Esophagus muscularis mucosa (tissue), 4 donors: ENCODE measurements at regions not wholly inside any gene's neighbourhood (a gene's known extent, or its start where the extent isn't known, plus 50 kb on each side); places are given as distances from the start of the nearest gene placed in this dataset.

ENCODE experiments used
- CTCF ChIP-seq, 3 experiments: fragments of 200-600 bp in 2 of 3; fragments of 450-650 bp in 1 of 3; sonication (generic) in 2 of 3; IDR thresholded peaks; one replicate each; pipeline ENCODE4 v1.5.1; 2017 to 2019; ENCODE audit warnings: antibody characterized with exemption in 3 of 3, mild to moderate bottlenecking in 2 of 3, moderate library complexity in 1 of 3
- EP300 ChIP-seq: sonication (generic); formaldehyde crosslinking; IDR thresholded peaks from one replicate; pipeline ENCODE4 v1.6.1; 2017; ENCODE audit warnings: antibody characterized with exemption
- POLR2A ChIP-seq: fragments of 450-650 bp; IDR thresholded peaks from one replicate; pipeline ENCODE4 v1.6.1; 2017; ENCODE audit warnings: antibody characterized with exemption, moderate library complexity, mild to moderate bottlenecking, low read depth

- TF ChIP-seq CTCF (IDR thresholded peaks at IDR 0.05) (no peak), POLR2A (no peak), EP300 (no peak)
These were observed 396.5 kb upstream of the BRINP1 start for GRCh38 chr9:119765632-119766175.
